ENCODE measurements at regions not wholly inside any gene's neighbourhood (a gene's known extent, or its start where the extent isn't known, plus 50 kb on each side); places are given as distances from the start of the nearest gene placed in this dataset.

GRCh38 chr11:134785059-134785458, 373.0 kb upstream of the B3GAT1 start:
- no peaks in the 10 kb centered on the region for H3K4me1 ChIP-seq
- intact Hi-C loops (cut with DNase I), result no loop called here
- H3K9me3 ChIP-seq, result no peaks in the 10 kb centered on the region
- TF ChIP-seq POLR2AphosphoS5 (IDR thresholded peaks at IDR 0.05; ENCODE audit: insufficient read depth in 1 of 2, low read depth in 1 of 2) (no peak), POLR2A (IDR thresholded peaks at IDR 0.05) (no peak)
- TF ChIP-seq, protein P1, sequence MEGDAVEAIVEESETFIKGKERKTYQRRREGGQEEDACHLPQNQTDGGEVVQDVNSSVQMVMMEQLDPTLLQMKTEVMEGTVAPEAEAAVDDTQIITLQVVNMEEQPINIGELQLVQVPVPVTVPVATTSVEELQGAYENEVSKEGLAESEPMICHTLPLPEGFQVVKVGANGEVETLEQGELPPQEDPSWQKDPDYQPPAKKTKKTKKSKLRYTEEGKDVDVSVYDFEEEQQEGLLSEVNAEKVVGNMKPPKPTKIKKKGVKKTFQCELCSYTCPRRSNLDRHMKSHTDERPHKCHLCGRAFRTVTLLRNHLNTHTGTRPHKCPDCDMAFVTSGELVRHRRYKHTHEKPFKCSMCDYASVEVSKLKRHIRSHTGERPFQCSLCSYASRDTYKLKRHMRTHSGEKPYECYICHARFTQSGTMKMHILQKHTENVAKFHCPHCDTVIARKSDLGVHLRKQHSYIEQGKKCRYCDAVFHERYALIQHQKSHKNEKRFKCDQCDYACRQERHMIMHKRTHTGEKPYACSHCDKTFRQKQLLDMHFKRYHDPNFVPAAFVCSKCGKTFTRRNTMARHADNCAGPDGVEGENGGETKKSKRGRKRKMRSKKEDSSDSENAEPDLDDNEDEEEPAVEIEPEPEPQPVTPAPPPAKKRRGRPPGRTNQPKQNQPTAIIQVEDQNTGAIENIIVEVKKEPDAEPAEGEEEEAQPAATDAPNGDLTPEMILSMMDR (IDR thresholded peaks at IDR 0.05), result no peak
- no peak overlapping the region for H3K27ac ChIP-seq
- no peaks in the 10 kb centered on the region for H3K36me3 ChIP-seq
- DNase-seq (ENCODE audit: extremely low spot score in 2 of 2), result no peak
- no peak overlapping the region for H3K4me3 ChIP-seq
- no peaks in the 10 kb centered on the region for H3K27me3 ChIP-seq

DNA sequence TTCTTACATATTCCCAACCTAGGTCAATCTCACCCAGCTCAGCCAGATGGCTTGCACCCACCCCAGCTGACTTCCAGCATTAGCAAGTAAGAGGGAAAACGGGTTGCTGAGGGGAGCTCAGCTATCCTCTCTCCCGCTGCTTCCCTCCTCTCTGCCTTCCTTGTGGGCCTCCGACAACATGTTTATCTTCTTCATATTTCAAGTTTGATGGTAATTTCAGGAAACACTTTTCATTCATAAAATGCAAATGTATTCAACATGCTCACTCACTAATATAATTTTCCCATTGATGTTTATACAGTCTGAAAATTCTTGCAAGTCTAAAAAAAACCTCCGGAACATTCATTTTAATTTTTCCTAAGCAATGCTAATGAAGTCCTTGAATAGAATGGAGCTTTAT, 372.5 kb upstream of the B3GAT1 start:
- no peak for DNase-seq (ENCODE audit: extremely low spot score in 2 of 2)
- Histone ChIP-seq H3K36me3 (no peaks in the 10 kb centered on the region), H3K27ac (no peak overlapping the region), H3K4me3 (no peak overlapping the region), H3K4me1 (no peaks in the 10 kb centered on the region), H3K9me3 (no peaks in the 10 kb centered on the region), H3K27me3 (no peaks in the 10 kb centered on the region)
- intact Hi-C loops (cut with DNase I), result no loop called here
- TF ChIP-seq POLR2A (IDR thresholded peaks at IDR 0.05) (no peak), POLR2AphosphoS5 (IDR thresholded peaks at IDR 0.05; ENCODE audit: insufficient read depth in 1 of 2, low read depth in 1 of 2) (no peak)
- TF ChIP-seq, protein P1 (IDR thresholded peaks at IDR 0.05), result no peak

DNA sequence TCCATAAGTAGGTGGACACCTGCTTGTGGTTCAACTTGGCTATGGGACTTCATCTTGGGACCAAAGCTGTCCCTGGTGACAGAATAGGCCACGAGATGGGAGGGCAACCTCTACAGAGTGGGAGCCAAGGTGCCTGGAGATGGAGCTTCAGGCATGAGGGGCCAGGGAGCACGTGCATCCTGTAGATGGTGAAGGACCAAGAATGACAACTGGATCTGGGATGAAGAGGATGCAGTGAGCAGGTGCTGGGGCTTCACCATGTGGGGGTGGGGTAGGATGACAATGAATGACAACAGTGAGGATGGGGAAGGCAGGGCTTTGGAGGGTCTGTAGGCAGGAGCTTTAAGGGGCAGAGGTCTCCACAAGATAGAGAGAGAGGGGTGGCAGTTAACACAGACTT, 372.0 kb upstream of the B3GAT1 start:
- no peak for DNase-seq (ENCODE audit: extremely low spot score in 2 of 2)
- Histone ChIP-seq H3K27ac (no peak overlapping the region), H3K36me3 (no peaks in the 10 kb centered on the region), H3K9me3 (no peaks in the 10 kb centered on the region), H3K4me1 (no peaks in the 10 kb centered on the region), H3K4me3 (no peak overlapping the region), H3K27me3 (no peaks in the 10 kb centered on the region)
- intact Hi-C loops (cut with DNase I), result no loop called here
- no peak for TF ChIP-seq POLR2A (IDR thresholded peaks at IDR 0.05)
- TF ChIP-seq POLR2AphosphoS5 (IDR thresholded peaks at IDR 0.05; ENCODE audit: insufficient read depth in 1 of 2, low read depth in 1 of 2), result no peak
- TF ChIP-seq, protein P1 (IDR thresholded peaks at IDR 0.05), result no peak

GRCh38 chr11:134783234-134783633, 371.2 kb upstream of the B3GAT1 start:
- TF ChIP-seq, protein P1 (IDR thresholded peaks at IDR 0.05), result no peak
- TF ChIP-seq POLR2AphosphoS5 (IDR thresholded peaks at IDR 0.05; ENCODE audit: insufficient read depth in 1 of 2, low read depth in 1 of 2) (no peak), POLR2A (IDR thresholded peaks at IDR 0.05) (no peak)
- no peaks in the 10 kb centered on the region for H3K9me3 ChIP-seq
- no peaks in the 10 kb centered on the region for H3K36me3 ChIP-seq

GRCh38 chr11:134781380-134781866, 369.4 kb upstream of the B3GAT1 start:
- H3K4me1 ChIP-seq, result no peaks in the 10 kb centered on the region
- no peaks in the 10 kb centered on the region for H3K9me3 ChIP-seq
- intact Hi-C loops (cut with DNase I), result no loop called here
- H3K4me3 ChIP-seq, result no peak overlapping the region
- TF ChIP-seq POLR2AphosphoS5 (IDR thresholded peaks at IDR 0.05; ENCODE audit: insufficient read depth in 1 of 2, low read depth in 1 of 2) (no peak), POLR2A (IDR thresholded peaks at IDR 0.05) (no peak)
- TF ChIP-seq, protein P1 (IDR thresholded peaks at IDR 0.05), result no peak
- H3K36me3 ChIP-seq, result no peaks in the 10 kb centered on the region
- no peak overlapping the region for H3K27ac ChIP-seq
- H3K27me3 ChIP-seq, result no peaks in the 10 kb centered on the region
- no peak for DNase-seq (ENCODE audit: extremely low spot score in 2 of 2)

More at GRCh38 chr11:134783234-134783633, 371.2 kb upstream of the B3GAT1 start:
- no peak for DNase-seq (ENCODE audit: extremely low spot score in 2 of 2)
- intact Hi-C loops (cut with DNase I), result no loop called here
- no peaks in the 10 kb centered on the region for H3K27me3 ChIP-seq
- H3K4me1 ChIP-seq, result no peaks in the 10 kb centered on the region
- no peak overlapping the region for H3K27ac ChIP-seq
- H3K4me3 ChIP-seq, result no peak overlapping the region
